HG03460 (cell line): ENCODE measurements at regions not wholly inside any gene's neighbourhood (a gene's known extent, or its start where the extent isn't known, plus 50 kb on each side); places are given as distances from the start of the nearest gene placed in this dataset.

Source experiments
- ATAC-seq: cut with Tn5 transposase; IDR thresholded peaks from one replicate; pipeline ENCODE4 v1.9.1; 2021; ENCODE audit not compliant: unreplicated experiment

DNA sequence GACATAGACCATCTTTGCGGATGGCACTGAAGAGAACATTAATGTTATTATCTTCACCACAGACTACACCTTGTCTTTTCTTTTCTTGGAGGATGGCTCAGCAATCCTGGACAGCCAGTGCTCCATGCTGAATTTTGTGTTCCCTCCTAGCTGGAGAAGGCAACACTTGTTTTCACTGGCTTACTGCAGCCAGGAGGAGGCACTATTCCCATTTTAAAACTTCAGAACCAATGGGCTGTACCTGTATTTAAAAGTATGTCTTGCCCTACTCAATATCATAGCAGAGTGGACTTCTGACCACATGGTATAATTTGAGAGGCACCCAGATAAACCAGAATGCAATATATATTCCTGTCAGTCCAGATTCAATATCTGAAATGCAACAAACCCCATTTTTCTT is 53.3 kb upstream of the POGK start:
- no peak for ATAC-seq

DNA sequence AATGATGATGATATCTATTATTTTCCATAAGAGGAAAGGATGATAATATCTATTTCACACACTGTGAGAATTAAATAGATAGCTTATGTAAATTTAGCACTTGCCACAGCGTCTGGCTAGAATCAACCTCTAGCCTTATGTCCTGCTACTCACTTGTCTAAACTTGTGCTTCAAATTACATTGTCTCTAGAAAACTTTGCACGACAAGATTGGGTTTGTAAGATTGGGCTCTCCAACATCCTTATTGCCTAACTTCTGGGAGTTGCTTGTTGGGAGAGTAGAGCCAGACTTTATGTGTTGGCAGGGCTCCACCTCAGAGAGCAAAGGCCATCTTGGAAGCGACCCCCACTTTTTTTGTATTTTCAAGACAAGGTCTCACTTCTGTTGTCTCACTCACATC is 50.0 kb upstream of the POGK start:
- no peak for ATAC-seq
